ENCODE measurements at regions not wholly inside any gene's neighbourhood (a gene's known extent, or its start where the extent isn't known, plus 50 kb on each side); places are given as distances from the start of the nearest gene placed in this dataset.
"Not testable (repeated sequence)": the region's sequence is repeated elsewhere in the genome, so short reads cannot be mapped to it uniquely, and the experiment has no call there.

GRCh38 chr17:64747938-64748540 is 85.9 kb upstream of the SMURF2 start:
- ATAC-seq: no peak

GRCh38 chr17:64742326-64742725 is 80.2 kb upstream of the SMURF2 start:
- no peak for DNase-seq
- no peak overlapping the region for H3K4me3 ChIP-seq
- H3K9me3 ChIP-seq: no peaks in the 10 kb centered on the region
- intact Hi-C loops (cut with DNase I): no loop called here
- peak overlapping the region; percentile 21 for H3K27ac ChIP-seq
- H3K36me3 ChIP-seq (ENCODE audit: insufficient read depth in 1 of 2, low read depth in 1 of 2): no peaks in the 10 kb centered on the region
- peak in 1 of 4 donors; percentile 28 for ATAC-seq
- H3K4me1 ChIP-seq: peaks cover 6% of the 10 kb centered on the region
- H3K27me3 ChIP-seq (ENCODE audit: insufficient read depth in 3 of 3, low read length in 2 of 3): no peaks in the 10 kb centered on the region
- 23 to 45% (median 30%) methylated on average over 7 of the region's 7 CpGs for WGBS, 3 donors
- no peak for TF ChIP-seq CTCF (IDR thresholded peaks at IDR 0.05)

More at GRCh38 chr17:64747938-64748540, 85.9 kb upstream of the SMURF2 start:
- intact Hi-C loops (cut with DNase I): no loop called here
- no peak for DNase-seq
- Histone ChIP-seq H3K4me1 (no peaks in the 10 kb centered on the region), H3K4me3 (no peak overlapping the region), H3K9me3 (no peaks in the 10 kb centered on the region), H3K27ac (no peak overlapping the region), H3K36me3 (ENCODE audit: insufficient read depth in 1 of 2, low read depth in 1 of 2) (peaks cover 0 to 36% of the 10 kb centered on the region in 2 donors), H3K27me3 (ENCODE audit: insufficient read depth in 3 of 3, low read length in 2 of 3) (no peaks in the 10 kb centered on the region)
- TF ChIP-seq CTCF (IDR thresholded peaks at IDR 0.05): no peak
- 73 to 84% (median 75%) methylated on average over 7 of the region's 7 CpGs for WGBS, 3 donors

GRCh38 chr17:64741916-64742315 is 79.8 kb upstream of the SMURF2 start:
- H3K36me3 ChIP-seq (ENCODE audit: insufficient read depth in 1 of 2, low read depth in 1 of 2); intact Hi-C loops (cut with DNase I): not testable (repeated sequence)
- WGBS, 3 donors: 27 to 37% (median 32%) methylated on average over 3 of the region's 3 CpGs

GRCh38 chr17:64741038-64741641 is 79.0 kb upstream of the SMURF2 start:
- Histone ChIP-seq H3K36me3 (ENCODE audit: insufficient read depth in 1 of 2, low read depth in 1 of 2) (no peaks in the 10 kb centered on the region), H3K4me1 (peaks cover 6% of the 10 kb centered on the region), H3K27me3 (ENCODE audit: insufficient read depth in 3 of 3, low read length in 2 of 3) (no peaks in the 10 kb centered on the region), H3K9me3 (no peaks in the 10 kb centered on the region), H3K4me3 (no peak overlapping the region), H3K27ac (peak overlapping the region; percentile 30)
- ATAC-seq: peak in 2 of 4 donors; percentile 31 to 57
- intact Hi-C loops (cut with DNase I): no loop called here
- DNase-seq: no peak
- TF ChIP-seq CTCF (IDR thresholded peaks at IDR 0.05): no peak
- 43 to 55% (median 44%) methylated on average over 6 of the region's 6 CpGs for WGBS, 3 donors

More at GRCh38 chr17:64741916-64742315, 79.8 kb upstream of the SMURF2 start:
- DNase-seq (peak; percentile 70 to 79), ATAC-seq (peak; percentile 25 to 79 (median 63))
- not testable (repeated sequence) for H3K4me1 ChIP-seq; H3K4me3 ChIP-seq; H3K9me3 ChIP-seq; H3K27me3 ChIP-seq (ENCODE audit: insufficient read depth in 3 of 3, low read length in 2 of 3)
- H3K27ac ChIP-seq: peak overlapping the region; percentile 30

GRCh38 chr17:64739316-64740058 is 77.4 kb upstream of the SMURF2 start:
- 45 to 59% (median 48%) methylated on average over 9 of the region's 9 CpGs for WGBS, 3 donors
- no peak for ATAC-seq
- intact Hi-C loops (cut with DNase I): no loop called here

More at GRCh38 chr17:64739316-64740058, 77.4 kb upstream of the SMURF2 start:
- Histone ChIP-seq H3K27me3 (ENCODE audit: insufficient read depth in 3 of 3, low read length in 2 of 3) (no peaks in the 10 kb centered on the region), H3K9me3 (no peaks in the 10 kb centered on the region), H3K4me3 (no peak overlapping the region), H3K36me3 (ENCODE audit: insufficient read depth in 1 of 2, low read depth in 1 of 2) (no peaks in the 10 kb centered on the region), H3K4me1 (peaks cover 6% of the 10 kb centered on the region), H3K27ac (no peak overlapping the region)
- TF ChIP-seq CTCF (IDR thresholded peaks at IDR 0.05): no peak
- DNase-seq: peak in 1 of 2 donors; percentile 23
